HepG2 (cell line): ENCODE measurements at regions not wholly inside any gene's neighbourhood (a gene's known extent, or its start where the extent isn't known, plus 50 kb on each side); places are given as distances from the start of the nearest gene placed in this dataset.

ENCODE experiments used
- ATAC-seq: fragments of 200-7000 bp; cut with Tn5 transposase; 3 replicates; pipeline ENCODE4 v1.9.1; 2020; ENCODE audit warnings: mild to moderate bottlenecking, moderate library complexity
- BruUV-seq: library from RNA; stranded (reverse); fragments of 400-500 nt; replicated peaks from 2 replicates; lab custom pipeline; 2021; lab: Mats Ljungman, UMichigan
- CTCF ChIA-PET: fragments of 300-600 bp; formaldehyde crosslinking; extraction: SDS; loops from one replicate; lab custom pipeline; 2021; ENCODE audit warnings: low total read pairs, inconsistent platforms, low intra/inter-chr PET ratio; lab: Yijun Ruan, JAX
- POLR2A ChIA-PET: fragments of 350-600 bp; sonication (Branson Sonifier 250); formaldehyde crosslinking; loops from one replicate; lab custom pipeline; 2020; ENCODE audit warnings: antibody characterized with exemption, inconsistent platforms; lab: Yijun Ruan, JAX
- DNase-seq: peaks from one replicate; pipeline ENCODE4 v3.0.0-alpha.2; 2015; ENCODE audit warnings: low spot score
- FAIRE-seq: peaks from 3 replicates; lab custom pipeline; 2011; peaks lifted over from hg19 to GRCh38; lab: Jason Lieb, UNC
- H2AFZ ChIP-seq: one replicate; pipeline ENCODE4 v1.6.1; 2011; ENCODE audit warnings: low read length, inconsistent platforms
- H3K27ac ChIP-seq: fragments of 300-600 bp; 3 replicates; pipeline ENCODE4 v1.8.0; 2011; ENCODE audit warnings: mixed run types, mild to moderate bottlenecking, mixed read lengths, low read length, inconsistent platforms; ENCODE audit not compliant: insufficient read depth; ENCODE audit errors: extremely low read length
- H3K27me3 ChIP-seq, 2 experiments: fragments of 200-600 bp in 1 of 2; 2 replicates in 1 of 2; 3 replicates in 1 of 2; pipeline versions ENCODE4 v1.6.0 to v1.8.0; 2011; ENCODE audit warnings: low read length in 2 of 2, mild to moderate bottlenecking in 2 of 2, moderate library complexity in 2 of 2, inconsistent platforms in 1 of 2; ENCODE audit not compliant: insufficient read depth in 2 of 2, control insufficient read depth in 1 of 2
- H3K36me3 ChIP-seq, 2 experiments: fragments of 200-600 bp in 1 of 2; replicated peaks in 1 of 2; 2 replicates in 1 of 2; 3 replicates in 1 of 2; pipeline versions ENCODE4 v1.5.1 to v1.8.0; 2011; ENCODE audit warnings: low read length in 2 of 2, inconsistent platforms in 1 of 2; ENCODE audit not compliant: insufficient read depth in 2 of 2, control insufficient read depth in 1 of 2
- H3K4me1 ChIP-seq: 2 replicates; pipeline ENCODE4 v1.5.1; 2012; ENCODE audit warnings: low read length, inconsistent platforms; ENCODE audit not compliant: insufficient read depth
- H3K4me2 ChIP-seq: 2 replicates; pipeline ENCODE4 v1.6.0; 2011; ENCODE audit warnings: low read depth, low read length, inconsistent platforms
- H3K4me3 ChIP-seq, 3 experiments: fragments of 200-600 bp in 1 of 3; sonication (generic), shearing (Covaris generic) in 1 of 3; replicated peaks in 1 of 3; 2 replicates each; pipeline ENCODE4 v1.5.1; 2011 to 2016; ENCODE audit warnings: low read length in 3 of 3, inconsistent platforms in 2 of 3, low read depth in 2 of 3, mild to moderate bottlenecking in 2 of 3, control low read depth in 1 of 3, mixed read lengths in 1 of 3; ENCODE audit not compliant: insufficient read depth in 1 of 3
- H3K79me2 ChIP-seq: one replicate; pipeline ENCODE4 v1.6.1; 2011; ENCODE audit warnings: low read length, inconsistent platforms; ENCODE audit not compliant: insufficient read depth
- H3K9ac ChIP-seq: 2 replicates; pipeline ENCODE4 v1.6.0; 2011; ENCODE audit warnings: mild to moderate bottlenecking, low read depth, low read length, inconsistent platforms; ENCODE audit not compliant: insufficient read depth
- H3K9me3 ChIP-seq: 2 replicates; pipeline ENCODE4 v1.5.1; 2012; ENCODE audit warnings: mild to moderate bottlenecking, low read length
- H4K20me1 ChIP-seq: 2 replicates; pipeline ENCODE4 v1.6.0; 2011; ENCODE audit warnings: inconsistent platforms, mild to moderate bottlenecking, low read length, moderate library complexity; ENCODE audit not compliant: insufficient read depth
- BHLHE40 ChIP-seq: IDR thresholded peaks from 2 replicates; pipeline ENCODE4 v1.6.1; 2011; ENCODE audit warnings: low read length, improper control_type of control experiment
- BRCA1 ChIP-seq: sonication (generic); formaldehyde crosslinking; IDR thresholded peaks from 2 replicates; pipeline ENCODE4 v1.4.0; 2020; ENCODE audit warnings: missing genetic modification reagents
- NR2F6 ChIP-seq, 2 experiments: IDR thresholded peaks; 2 replicates each; pipeline ENCODE4 v1.6.1; 2016; ENCODE audit warnings: antibody characterized with exemption in 1 of 2, mild to moderate bottlenecking in 1 of 2
- SATB2 ChIP-seq: sonication (generic); formaldehyde crosslinking; IDR thresholded peaks from 2 replicates; pipeline ENCODE4 v1.5.0; 2020; ENCODE audit warnings: missing genetic modification reagents
- STAG1 ChIP-seq: sonication (generic); formaldehyde crosslinking; IDR thresholded peaks from 2 replicates; pipeline ENCODE4 v1.4.0; 2020; ENCODE audit warnings: missing genetic modification reagents
- TBX3 ChIP-seq: fragments of 450-650 bp; IDR thresholded peaks from 2 replicates; pipeline ENCODE4 v1.6.1; 2017; ENCODE audit warnings: antibody characterized with exemption, mild to moderate bottlenecking, inconsistent platforms, borderline replicate concordance
- TEAD3 ChIP-seq: optimal IDR thresholded peaks from 2 replicates; pipeline ENCODE3; 2016; ENCODE audit warnings: borderline replicate concordance
- ZNF570 ChIP-seq: sonication (generic); formaldehyde crosslinking; IDR thresholded peaks from 2 replicates; pipeline ENCODE4 v1.4.0; 2020; ENCODE audit warnings: mild to moderate bottlenecking, missing genetic modification reagents, borderline replicate concordance
- ZNF678 ChIP-seq: sonication (generic); formaldehyde crosslinking; IDR thresholded peaks from 2 replicates; pipeline ENCODE4 v1.4.0; 2020; ENCODE audit warnings: mild to moderate bottlenecking, missing genetic modification reagents
- ZNF782 ChIP-seq: sonication (generic); formaldehyde crosslinking; IDR thresholded peaks from 2 replicates; pipeline ENCODE4 v1.4.0; 2020; ENCODE audit warnings: missing genetic modification reagents, mild to moderate bottlenecking, borderline replicate concordance
- WGBS: methylation state at CpG from one replicate; pipeline ENCODE4 v1.1.6; 2017; ENCODE audit warnings: low lambda C conversion rate; 5-methylcytosine and 5-hydroxymethylcytosine counted together
- in situ Hi-C: cut with HindIII; loops from 2 replicates; pipeline ENCODE4 v1.10.0; 2017; ENCODE audit warnings: low pct_unique_long_range_greater_than_20kb; ENCODE audit not compliant: extremely low pct_ligation_motif_present
- intact Hi-C: fragments of 100-400 bp; cut with micrococcal nuclease; formaldehyde crosslinking; loops from one replicate; pipeline ENCODE4 v1.10.0; 2022; ENCODE audit not compliant: unreplicated experiment
- TF ChIP-seq, protein P1 (sequence below): sonication (generic); formaldehyde crosslinking; IDR thresholded peaks from 2 replicates; pipeline ENCODE4 v1.4.0; 2020; ENCODE audit warnings: missing genetic modification reagents
- TF ChIP-seq, protein P2 (sequence below): sonication (generic); formaldehyde crosslinking; IDR thresholded peaks from 2 replicates; pipeline ENCODE4 v1.8.0; 2022; ENCODE audit warnings: missing genetic modification reagents, low read depth, mild to moderate bottlenecking, borderline replicate concordance

DNA sequence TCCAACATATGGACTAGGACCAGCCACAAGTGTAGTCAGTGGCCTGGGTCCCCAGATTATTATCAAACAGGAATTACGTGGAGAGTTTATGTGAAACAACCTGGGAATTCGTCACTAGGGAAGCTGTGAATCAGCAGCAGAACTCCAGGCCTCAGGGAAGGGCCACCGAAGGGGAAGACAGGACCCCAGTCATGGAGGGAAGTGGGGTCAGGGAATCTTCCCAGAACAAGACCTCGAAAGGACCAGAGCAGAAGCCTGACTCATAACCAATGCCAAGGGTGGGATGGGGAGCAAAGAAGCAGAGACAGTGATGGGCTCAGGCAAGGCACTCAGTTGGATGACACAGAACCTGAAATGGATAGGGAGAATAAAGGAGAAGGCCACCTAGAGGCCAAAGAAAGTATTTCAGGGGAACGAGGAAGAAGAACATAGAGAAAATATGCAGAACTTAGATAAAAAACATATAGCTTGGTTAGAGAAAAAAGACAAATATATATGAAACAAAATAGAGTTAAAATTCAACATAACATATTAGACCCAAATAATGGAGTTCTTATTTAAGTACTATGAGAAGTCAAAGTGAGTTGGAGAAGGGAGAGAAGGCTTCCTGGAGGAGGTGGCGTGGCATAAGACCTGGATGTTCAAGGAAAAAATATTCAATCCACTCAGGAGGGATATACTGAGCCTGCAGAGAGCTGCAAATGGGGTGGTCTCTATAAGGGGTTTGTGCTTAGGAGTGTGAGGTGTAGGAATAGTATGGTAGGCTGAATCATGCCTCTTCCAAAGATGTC is 66.7 kb upstream of the CAST start:
- ChIA-PET CTCF (no interaction called here), POLR2A (no interaction called here)
- Histone ChIP-seq H3K36me3 (no peaks in the 10 kb centered on the region), H3K9ac (no peak overlapping the region), H3K79me2 (no peaks in the 10 kb centered on the region), H3K27me3 (peaks cover 0 to 5% of the 10 kb centered on the region in 2 experiments; a peak in 1 of 5 replicates), H3K9me3 (no peaks in the 10 kb centered on the region), H4K20me1 (no peaks in the 10 kb centered on the region), H3K4me2 (no peak overlapping the region), H3K4me3 (no peak overlapping the region), H3K4me1 (no peaks in the 10 kb centered on the region), H3K27ac (no peak overlapping the region), H2AFZ (no peak overlapping the region)
- TF ChIP-seq, protein P1, sequence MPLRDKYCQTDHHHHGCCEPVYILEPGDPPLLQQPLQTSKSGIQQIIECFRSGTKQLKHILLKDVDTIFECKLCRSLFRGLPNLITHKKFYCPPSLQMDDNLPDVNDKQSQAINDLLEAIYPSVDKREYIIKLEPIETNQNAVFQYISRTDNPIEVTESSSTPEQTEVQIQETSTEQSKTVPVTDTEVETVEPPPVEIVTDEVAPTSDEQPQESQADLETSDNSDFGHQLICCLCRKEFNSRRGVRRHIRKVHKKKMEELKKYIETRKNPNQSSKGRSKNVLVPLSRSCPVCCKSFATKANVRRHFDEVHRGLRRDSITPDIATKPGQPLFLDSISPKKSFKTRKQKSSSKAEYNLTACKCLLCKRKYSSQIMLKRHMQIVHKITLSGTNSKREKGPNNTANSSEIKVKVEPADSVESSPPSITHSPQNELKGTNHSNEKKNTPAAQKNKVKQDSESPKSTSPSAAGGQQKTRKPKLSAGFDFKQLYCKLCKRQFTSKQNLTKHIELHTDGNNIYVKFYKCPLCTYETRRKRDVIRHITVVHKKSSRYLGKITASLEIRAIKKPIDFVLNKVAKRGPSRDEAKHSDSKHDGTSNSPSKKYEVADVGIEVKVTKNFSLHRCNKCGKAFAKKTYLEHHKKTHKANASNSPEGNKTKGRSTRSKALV (CRISPR knock-in tag), result no peak
- TF ChIP-seq STAG1 (CRISPR knock-in tag), result peak; percentile 31; the same call in 1 of the 2 replicates
- no peak for TF ChIP-seq ZNF570 (CRISPR knock-in tag)
- BruUV-seq, result no TSS peak
- FAIRE-seq (no peak), ATAC-seq (peak; percentile 32; the same call in 1 of the 3 replicates), DNase-seq (peak; percentile 10)
- in situ Hi-C loops (no loop called here), intact Hi-C loops (loop anchor here (10.0 kb wide), 1 partner anchor 951 kb away; the partner anchor contains the start of gene RFESD)
- WGBS, result 36% methylated on average over 6 of the region's 6 CpGs

DNA sequence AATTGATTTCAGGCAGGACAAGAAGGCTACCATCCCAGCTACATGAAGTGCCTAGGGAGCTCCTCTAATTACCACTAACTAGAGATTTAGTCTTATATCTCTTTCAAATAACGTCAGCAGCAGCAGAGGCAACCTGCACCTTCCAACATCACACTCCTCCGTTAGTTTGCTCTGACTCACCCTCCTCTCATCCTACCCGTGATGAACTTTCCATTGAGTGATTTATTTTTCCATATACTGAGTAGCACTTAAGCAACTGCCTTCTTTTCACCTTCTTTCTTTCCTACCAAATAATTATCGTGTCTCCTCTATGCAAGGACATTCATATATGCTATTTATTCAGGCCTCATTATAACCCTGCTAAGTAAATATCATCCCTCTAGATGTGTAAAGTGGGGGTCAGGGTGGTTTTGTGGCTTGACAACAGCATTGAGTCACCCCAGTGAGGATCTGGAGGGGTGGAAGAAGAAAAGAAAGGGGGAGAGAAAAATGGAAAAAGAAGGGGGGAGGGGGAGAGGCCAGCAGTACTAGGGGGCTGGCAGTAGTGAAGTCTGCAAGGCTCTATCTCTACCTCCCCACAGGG is 64.6 kb upstream of the CAST start:
- CTCF ChIA-PET, result interaction anchor here (0.6 kb wide), 1 partner anchor 251 kb away, joined by 3 read pairs; no protein-coding TSS in a partner anchor
- no peak overlapping the region for H3K27ac ChIP-seq
- no peak for TF ChIP-seq ZNF678 (CRISPR knock-in tag)
- TF ChIP-seq TBX3, result no peak
- TF ChIP-seq BHLHE40, result no peak
- no peak for TF ChIP-seq SATB2 (CRISPR knock-in tag)
- no peak for TF ChIP-seq BRCA1 (CRISPR knock-in tag)
- TF ChIP-seq, protein P2, sequence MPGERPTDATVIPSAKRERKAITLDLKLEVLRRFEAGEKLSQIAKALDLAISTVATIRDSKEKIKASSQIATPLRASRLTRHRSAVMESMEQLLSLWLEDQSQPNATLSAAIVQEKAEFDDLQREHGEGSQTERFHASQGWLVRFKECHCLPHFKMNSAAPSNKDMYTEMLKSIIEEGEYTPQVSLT (CRISPR knock-in tag), result no peak
- TF ChIP-seq NR2F6 (IDR thresholded peaks at IDR 0.05), result no peak
- no peak for TF ChIP-seq NR2F6 (CRISPR knock-in tag; IDR thresholded peaks at IDR 0.05)
- TF ChIP-seq ZNF782 (CRISPR knock-in tag), result no peak
- TF ChIP-seq TEAD3 (CRISPR knock-in tag), result no peak
- no peak for FAIRE-seq
- no peaks in the 10 kb centered on the region for H3K36me3 ChIP-seq
- BruUV-seq, result no TSS peak
- no peak overlapping the region for H3K4me3 ChIP-seq
- no peak overlapping the region for H2AFZ ChIP-seq
- peaks cover 12% of the 10 kb centered on the region; the same call in 1 of the 2 replicates for H3K4me1 ChIP-seq
- no peak for DNase-seq
- no peak overlapping the region for H3K4me2 ChIP-seq
- H3K79me2 ChIP-seq, result no peaks in the 10 kb centered on the region
- WGBS, result 6% methylated on average over 4 of the region's 4 CpGs
- in situ Hi-C loops (no loop called here), intact Hi-C loops (loop anchor here (10.0 kb wide), 1 partner anchor 953 kb away; the partner anchor contains the start of gene RFESD)
- H3K9ac ChIP-seq, result no peak overlapping the region
- H4K20me1 ChIP-seq, result no peaks in the 10 kb centered on the region
- H3K9me3 ChIP-seq, result no peaks in the 10 kb centered on the region
- ATAC-seq, result no peak
- H3K27me3 ChIP-seq, result peaks cover 0 to 5% of the 10 kb centered on the region in 2 experiments; a peak in 1 of 5 replicates
- POLR2A ChIA-PET, result no interaction called here
